ENCODE measurements at regions not wholly inside any gene's neighbourhood (a gene's known extent, or its start where the extent isn't known, plus 50 kb on each side); places are given as distances from the start of the nearest gene placed in this dataset.

DNA sequence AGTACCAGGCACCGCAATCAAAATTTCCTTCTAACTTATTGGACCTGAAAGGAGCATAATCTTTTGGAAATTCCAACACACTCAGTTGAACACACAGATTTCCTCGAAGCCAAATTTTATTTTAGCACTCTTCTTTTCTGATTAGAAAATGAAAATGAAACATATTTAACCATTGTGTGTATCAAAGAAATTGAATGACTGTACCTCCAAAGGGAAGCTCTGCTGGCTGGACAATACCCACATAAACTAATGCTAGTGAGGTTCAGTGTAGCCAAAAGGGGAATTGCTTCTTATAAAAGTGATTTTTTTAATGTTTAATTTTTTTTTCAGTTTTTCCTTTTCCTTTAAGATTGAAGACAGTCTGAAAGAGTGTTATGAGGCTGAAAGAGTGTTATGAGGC, 239.6 kb upstream of the NREP start:
- TF ChIP-seq, protein P1, sequence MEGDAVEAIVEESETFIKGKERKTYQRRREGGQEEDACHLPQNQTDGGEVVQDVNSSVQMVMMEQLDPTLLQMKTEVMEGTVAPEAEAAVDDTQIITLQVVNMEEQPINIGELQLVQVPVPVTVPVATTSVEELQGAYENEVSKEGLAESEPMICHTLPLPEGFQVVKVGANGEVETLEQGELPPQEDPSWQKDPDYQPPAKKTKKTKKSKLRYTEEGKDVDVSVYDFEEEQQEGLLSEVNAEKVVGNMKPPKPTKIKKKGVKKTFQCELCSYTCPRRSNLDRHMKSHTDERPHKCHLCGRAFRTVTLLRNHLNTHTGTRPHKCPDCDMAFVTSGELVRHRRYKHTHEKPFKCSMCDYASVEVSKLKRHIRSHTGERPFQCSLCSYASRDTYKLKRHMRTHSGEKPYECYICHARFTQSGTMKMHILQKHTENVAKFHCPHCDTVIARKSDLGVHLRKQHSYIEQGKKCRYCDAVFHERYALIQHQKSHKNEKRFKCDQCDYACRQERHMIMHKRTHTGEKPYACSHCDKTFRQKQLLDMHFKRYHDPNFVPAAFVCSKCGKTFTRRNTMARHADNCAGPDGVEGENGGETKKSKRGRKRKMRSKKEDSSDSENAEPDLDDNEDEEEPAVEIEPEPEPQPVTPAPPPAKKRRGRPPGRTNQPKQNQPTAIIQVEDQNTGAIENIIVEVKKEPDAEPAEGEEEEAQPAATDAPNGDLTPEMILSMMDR (conservative IDR thresholded peaks at IDR 0.05; ENCODE audit: low read depth, low read length), result no peak
- TF ChIP-seq EZH2 (IDR thresholded peaks at IDR 0.05; ENCODE audit: low read length, unreplicated experiment) (no peak), EZH2phosphoT487 (IDR thresholded peaks at IDR 0.05; ENCODE audit: borderline replicate concordance, low read length) (no peak)
